Myocyte (in vitro differentiated cells): ENCODE measurements at regions not wholly inside any gene's neighbourhood (a gene's known extent, or its start where the extent isn't known, plus 50 kb on each side); places are given as distances from the start of the nearest gene placed in this dataset.

Source experiments
- DNase-seq: peaks from one replicate; pipeline ENCODE4 v3.0.0-alpha.2; 2012; ENCODE audit warnings: low read depth

DNA sequence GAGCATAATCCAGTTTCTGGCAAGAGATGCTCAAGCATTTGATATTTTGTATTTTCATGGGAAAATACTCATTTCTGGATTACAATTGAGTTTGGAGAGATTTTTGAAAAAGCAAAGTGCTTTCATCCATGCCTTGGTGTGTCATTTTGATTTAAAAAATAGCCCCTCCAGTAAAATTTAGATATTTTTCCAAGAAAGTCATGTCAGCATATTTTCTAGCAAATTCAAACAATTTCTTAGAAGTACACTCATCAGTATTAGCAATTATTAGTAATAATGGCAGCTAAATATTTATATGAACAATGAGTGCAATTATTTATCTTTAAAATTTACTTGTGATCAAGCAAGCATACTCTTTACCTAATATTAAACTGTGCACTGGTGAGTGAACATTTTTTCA is 102.2 kb upstream of the TMEM161B start:
- DNase-seq = no peak

DNA sequence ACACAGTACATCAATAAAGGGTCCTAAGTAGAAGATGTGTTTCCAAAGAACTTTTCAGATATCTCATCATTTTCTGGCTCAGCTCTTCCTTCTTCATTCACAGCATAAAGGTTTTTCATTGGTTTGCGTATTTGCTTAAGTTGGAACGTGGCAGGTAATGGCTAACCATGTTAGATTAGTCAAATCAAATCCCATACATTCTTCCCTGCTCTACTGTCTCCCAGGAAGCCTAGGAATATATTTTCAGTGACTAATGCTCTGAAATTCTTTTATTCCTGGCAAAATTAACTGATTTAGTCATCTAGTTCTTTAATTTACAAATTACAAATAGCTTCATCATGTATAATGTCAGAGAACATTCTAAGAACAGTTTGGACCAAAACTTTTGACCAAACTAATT is 99.6 kb upstream of the TMEM161B start:
- no peak for DNase-seq

DNA sequence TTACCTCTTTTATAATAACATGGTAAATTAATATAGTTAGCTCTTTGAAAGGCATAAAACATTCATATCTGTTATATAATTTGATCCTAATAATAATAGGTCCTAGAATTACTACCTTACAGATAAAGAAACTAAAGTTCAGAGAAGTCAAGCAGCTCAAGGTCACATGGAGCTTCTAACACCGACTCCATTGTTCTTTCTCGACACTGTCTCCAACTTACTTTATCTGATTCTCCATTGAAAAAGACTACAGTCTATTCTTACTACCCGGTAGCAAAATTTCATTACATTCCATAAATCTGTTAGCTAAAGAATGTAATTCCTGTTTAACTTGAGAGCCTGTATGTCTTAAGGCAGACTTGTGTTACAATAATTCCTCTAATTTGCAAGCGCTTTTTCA is 96.3 kb upstream of the TMEM161B start:
- DNase-seq = no peak

DNA sequence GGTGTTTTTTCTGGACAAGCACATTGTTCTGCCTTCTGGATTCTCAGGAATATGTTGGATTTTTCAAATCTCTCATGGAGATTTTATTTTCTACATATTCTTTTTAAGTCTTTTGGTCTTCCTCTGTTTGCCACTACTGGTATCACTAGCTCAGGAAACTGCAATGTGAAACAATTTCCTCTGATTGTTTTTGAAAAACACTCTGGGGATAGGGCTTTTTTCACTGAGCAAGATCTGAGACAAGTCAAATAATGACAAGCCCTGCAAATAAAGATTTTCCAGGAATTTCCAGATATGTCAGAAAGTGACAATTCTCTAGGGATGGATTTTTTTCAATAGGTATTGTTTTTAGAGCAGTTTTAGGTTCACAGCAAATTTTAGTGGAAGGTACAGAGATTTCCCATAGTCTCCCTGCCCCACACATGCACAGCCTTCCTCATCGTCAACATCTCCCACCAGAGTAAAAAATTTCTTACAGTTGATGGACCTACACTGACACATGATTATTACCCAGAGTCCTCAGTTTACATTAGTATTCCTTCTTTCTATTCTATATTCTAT is 86.9 kb upstream of the TMEM161B start:
- no peak for DNase-seq

DNA sequence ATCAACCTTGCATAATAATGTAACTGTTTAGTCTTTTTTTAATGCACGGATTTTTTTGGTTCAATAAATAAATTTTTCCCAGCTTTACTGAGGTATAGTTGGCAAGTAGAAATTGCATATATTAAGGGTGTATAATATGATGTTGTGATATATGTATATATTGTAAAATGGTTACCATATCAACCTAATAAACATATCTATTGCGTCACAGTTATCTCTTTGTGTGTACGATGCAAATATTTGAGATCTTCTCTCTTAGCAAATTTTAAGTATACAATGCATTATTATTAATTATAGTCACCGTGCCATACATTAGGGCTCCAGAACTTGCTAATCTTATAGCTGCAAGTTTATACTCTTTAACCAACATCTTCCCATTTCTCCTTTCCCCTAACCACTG is 57.2 kb upstream of the TMEM161B start:
- no peak for DNase-seq

DNA sequence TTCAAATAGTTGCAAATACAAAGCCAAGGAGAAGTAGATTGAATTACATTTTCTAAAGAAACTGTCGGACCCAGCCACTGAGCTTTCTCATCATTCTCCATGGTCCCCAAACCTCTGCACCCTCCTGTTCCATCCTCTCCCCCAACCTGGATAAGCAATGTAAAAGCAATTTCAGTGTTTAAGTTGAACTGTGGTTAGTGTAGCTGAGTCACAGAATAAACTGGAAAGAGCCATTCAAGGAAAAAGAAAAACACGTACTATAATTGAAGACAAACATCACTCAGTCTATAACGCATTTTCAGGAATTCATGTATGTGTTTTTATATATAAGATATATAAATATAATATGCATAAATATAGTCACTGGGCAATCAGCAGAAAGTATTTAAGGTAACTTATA is 54.1 kb upstream of the TMEM161B start:
- DNase-seq = no peak
